AG10803 (cell line): ENCODE measurements at regions not wholly inside any gene's neighbourhood (a gene's known extent, or its start where the extent isn't known, plus 50 kb on each side); places are given as distances from the start of the nearest gene placed in this dataset.

ENCODE experiments used
- DNase-seq: peaks from one replicate; pipeline ENCODE4 v3.0.0; 2010; ENCODE audit warnings: low read depth
- H3K4me3 ChIP-seq: 2 replicates; pipeline ENCODE4 v1.5.1; 2011; ENCODE audit warnings: mild to moderate bottlenecking, low read length, control low read depth
- TF ChIP-seq, protein P1 (sequence below): conservative IDR thresholded peaks from 2 replicates; pipeline ENCODE4 v1.5.1; 2011; ENCODE audit warnings: mild to moderate bottlenecking, low read length, control low read depth, inconsistent platforms

DNA sequence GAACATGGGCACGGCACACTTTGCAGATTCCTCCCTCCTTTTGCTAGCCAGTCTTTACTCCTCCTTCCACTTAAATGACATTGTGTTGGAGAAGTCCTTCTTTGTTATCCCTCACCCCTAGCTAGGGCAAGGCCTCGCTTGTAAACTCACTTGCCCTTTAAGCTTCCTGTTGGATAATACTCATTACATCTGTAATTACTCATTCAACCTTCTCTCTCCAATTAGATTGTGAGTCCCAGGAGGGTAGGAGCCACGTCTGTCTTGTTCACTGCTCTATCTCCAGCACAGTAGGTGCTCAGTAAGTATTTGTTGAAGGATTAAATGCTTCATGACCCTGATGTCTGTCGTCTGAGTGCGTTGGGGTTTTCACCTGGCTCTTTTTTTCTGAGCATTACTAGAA is 98.7 kb upstream of the USP24 start:
- DNase-seq, result no peak
- TF ChIP-seq, protein P1, sequence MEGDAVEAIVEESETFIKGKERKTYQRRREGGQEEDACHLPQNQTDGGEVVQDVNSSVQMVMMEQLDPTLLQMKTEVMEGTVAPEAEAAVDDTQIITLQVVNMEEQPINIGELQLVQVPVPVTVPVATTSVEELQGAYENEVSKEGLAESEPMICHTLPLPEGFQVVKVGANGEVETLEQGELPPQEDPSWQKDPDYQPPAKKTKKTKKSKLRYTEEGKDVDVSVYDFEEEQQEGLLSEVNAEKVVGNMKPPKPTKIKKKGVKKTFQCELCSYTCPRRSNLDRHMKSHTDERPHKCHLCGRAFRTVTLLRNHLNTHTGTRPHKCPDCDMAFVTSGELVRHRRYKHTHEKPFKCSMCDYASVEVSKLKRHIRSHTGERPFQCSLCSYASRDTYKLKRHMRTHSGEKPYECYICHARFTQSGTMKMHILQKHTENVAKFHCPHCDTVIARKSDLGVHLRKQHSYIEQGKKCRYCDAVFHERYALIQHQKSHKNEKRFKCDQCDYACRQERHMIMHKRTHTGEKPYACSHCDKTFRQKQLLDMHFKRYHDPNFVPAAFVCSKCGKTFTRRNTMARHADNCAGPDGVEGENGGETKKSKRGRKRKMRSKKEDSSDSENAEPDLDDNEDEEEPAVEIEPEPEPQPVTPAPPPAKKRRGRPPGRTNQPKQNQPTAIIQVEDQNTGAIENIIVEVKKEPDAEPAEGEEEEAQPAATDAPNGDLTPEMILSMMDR, result no peak
- no peak overlapping the region for H3K4me3 ChIP-seq

DNA sequence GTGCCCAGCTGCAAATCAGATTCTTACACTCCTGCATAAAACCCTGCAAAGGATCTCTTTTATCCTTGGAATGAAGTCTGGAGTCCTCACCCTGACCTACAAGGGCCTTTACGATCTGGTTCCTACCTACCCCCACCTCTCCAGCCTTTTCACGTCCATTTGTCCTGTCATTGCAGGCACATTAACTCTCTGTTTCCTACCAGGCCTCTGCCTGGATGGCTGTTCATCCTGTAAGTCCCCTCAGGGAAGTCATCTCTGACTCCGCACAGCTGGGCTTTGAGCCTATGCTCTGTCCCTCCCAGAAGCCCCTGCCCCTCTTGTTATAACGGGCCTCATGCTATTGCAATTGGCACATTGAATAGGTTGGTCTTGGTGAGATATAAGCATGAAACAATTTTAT is 96.8 kb upstream of the USP24 start:
- H3K4me3 ChIP-seq, result no peak overlapping the region
- TF ChIP-seq, protein P1, result no peak
- no peak for DNase-seq

DNA sequence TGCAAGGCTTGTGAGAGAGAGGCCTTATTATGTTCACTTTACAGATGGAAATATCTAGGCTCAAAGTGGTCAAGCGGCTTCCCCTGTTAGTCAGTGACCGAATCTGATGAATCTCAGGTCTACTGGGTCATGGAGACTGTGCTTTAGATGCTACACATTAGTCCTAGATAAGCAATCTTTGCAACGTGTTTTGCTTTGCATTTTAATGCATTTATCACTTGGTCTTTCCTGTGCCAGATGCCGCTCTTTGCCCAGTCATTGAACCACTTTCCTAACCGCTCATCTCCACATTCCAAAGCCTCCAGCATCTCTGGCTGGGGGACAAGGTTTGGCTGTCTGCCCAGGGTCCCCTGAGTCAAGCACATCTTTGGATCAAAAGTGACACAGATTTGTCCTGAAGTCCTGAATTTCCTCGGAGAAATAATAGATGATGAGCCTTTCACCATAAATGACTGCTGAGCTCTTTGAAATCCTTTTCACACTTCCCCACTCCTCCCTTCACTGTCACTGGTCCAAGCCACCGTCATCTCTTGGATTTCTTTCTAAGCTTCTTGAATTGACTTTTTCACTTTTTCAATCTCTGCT is 96.0 kb upstream of the USP24 start:
- DNase-seq, result peak; percentile 39
- TF ChIP-seq, protein P1, result no peak
- no peak overlapping the region for H3K4me3 ChIP-seq

DNA sequence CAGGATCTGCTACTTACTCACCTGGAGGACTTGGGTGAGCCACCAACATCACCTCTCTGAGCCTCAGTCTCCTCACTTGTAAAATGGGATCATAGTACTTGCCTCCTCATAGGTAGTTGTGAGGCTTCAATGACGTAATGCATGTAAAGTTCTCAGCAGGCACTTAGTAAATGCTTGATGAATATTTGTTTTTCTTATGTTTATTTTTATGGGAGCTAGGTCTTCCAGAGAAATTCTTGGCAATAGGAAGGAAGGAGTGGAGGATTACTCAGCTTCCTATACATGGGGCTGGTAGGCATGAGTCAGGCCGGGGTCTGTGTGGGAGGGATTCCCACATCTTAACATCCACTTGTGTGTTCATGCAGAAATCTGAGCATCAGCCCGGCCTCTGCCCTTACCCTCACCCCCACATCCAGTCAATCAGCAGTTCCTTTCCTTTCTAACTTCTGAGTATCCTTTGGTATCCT is 95.4 kb upstream of the USP24 start:
- TF ChIP-seq, protein P1, result no peak
- H3K4me3 ChIP-seq, result no peak overlapping the region
- DNase-seq, result peak; percentile 95

DNA sequence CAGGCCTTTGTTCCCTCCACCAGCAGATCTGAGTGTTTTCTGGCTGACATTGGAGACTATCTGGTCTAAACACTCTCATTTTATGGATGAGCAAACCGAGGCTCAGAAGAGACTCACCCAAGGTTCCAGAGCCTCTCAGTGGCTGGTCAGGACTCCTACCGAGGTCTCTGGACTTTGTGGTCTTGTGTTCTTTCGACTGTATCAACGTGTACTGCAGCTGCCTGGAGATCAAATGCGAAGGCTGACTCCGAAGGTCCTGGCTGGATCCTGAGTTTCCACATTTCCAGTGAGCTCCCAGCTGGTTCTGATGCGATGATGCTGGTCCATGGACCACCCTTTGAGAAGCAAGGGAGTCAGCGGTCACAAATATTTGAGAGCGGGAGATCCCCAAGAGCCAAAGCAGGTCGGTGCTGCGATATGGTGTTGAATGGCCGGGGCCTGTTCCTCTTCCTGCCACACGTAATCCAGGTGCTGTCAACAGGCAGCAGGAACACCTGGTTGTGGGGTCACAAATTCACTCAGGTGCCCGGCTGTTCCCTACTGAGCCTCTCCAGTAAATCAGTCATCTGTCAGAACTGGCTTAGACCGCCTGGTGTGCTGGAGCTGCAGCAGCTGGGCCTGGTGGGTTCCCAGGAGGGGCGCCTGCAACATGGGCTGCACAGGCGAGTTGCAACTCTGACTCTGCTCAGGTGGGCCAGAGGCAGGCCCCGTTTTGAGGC is 94.8 kb upstream of the USP24 start:
- H3K4me3 ChIP-seq, result no peak overlapping the region
- TF ChIP-seq, protein P1, result no peak
- DNase-seq, result no peak

DNA sequence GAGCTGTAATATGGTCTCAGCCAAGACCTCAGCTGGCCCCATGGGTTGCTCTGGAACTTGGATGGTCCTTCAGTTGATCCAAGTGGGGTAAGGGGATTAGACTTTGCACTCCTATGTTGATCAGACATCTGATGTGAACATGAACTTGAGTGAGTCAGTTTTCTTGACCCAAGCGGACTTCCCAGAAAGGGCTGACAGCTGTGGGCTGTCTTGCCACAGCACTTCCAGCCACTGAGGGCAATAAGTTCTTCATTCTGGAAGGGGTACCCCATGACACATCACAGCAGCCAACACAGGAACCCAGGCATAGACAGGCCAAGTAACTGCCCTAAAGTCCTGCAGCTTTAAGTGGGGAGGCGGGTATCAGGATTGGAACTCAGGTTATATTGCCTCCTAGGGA is 93.9 kb upstream of the USP24 start:
- TF ChIP-seq, protein P1, result no peak
- H3K4me3 ChIP-seq, result no peak overlapping the region
- DNase-seq, result no peak

DNA sequence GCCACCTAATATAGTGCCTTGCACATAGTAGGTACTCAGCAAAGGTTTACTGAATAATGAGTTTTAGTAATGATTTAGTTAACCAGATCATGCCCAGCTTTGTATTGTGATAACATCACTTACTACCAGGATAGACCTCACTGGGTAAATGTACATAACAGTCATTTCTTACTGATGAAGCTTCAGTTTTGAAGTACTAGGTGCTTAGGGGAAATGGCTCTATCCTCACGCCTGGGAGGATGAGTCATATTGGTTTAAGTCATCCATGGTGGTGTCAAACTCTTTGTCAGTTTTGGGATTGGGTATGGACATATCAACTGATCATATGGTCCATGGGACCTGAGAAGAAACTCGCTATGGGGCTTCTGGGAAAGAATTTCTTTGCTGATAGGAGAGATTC is 90.6 kb upstream of the USP24 start:
- peak; percentile 37 for DNase-seq
- H3K4me3 ChIP-seq, result no peak overlapping the region
- TF ChIP-seq, protein P1, result no peak
